C4-2B (cell line): ENCODE measurements at regions not wholly inside any gene's neighbourhood (a gene's known extent, or its start where the extent isn't known, plus 50 kb on each side); places are given as distances from the start of the nearest gene placed in this dataset.

Source experiments
- H3K27ac ChIP-seq: fragments of 450-650 bp; 2 replicates; pipeline ENCODE4 v1.5.1; 2017
- CTCF ChIP-seq: fragments of 450-650 bp; conservative IDR thresholded peaks from 2 replicates; pipeline ENCODE4 v1.5.1; 2017; ENCODE audit warnings: mild to moderate bottlenecking
- ZFX ChIP-seq: fragments of 450-650 bp; IDR thresholded peaks from 2 replicates; pipeline ENCODE4 v1.6.1; 2017

DNA sequence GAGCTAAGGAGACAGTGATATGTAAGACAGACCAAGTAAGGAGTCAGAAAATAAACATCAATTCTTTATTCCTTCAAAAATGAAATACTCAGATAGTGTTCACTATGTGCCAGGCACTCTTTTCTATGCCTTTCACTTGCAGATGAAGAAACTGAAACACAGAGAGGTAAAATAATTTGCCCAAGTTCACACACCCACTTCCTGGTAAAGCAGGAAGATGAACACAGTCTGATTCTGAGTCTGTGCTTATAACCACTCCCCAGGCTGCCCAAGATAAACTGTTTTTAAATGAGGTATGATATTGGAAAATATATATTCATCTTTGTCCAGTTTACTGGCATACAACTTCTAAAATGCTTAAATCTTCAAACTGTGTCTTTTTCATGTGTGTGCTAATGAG, 294.4 kb upstream of the NPVF start:
- no peak for TF ChIP-seq ZFX
- no peak for TF ChIP-seq CTCF
- no peak overlapping the region for H3K27ac ChIP-seq

- no peak for TF ChIP-seq ZFX
- no peak for TF ChIP-seq CTCF
- no peak overlapping the region for H3K27ac ChIP-seq
Observed at GRCh38 chr7:25527665-25528170, 299.4 kb upstream of the NPVF start.

DNA sequence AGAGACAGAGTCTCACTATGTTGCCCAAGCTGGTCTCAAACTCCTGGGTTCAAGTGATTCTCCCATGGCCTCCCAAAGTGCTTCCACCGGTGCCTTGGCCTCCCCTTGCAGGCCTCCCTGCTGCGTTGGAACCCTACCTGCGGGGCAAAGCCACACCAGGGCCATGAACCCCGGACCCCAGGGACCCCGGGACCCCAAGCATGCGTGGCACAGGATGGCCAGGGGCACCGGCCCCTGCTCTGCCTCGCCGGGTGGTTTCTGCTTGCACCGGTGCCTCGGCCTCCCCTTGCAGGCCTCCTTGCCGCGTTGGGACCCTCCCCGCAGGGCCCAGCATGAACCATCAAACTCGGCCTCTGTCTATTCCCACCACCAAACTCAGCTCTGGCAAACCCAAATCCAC, 301.0 kb upstream of the NPVF start:
- no peak overlapping the region for H3K27ac ChIP-seq
- no peak for TF ChIP-seq CTCF
- TF ChIP-seq ZFX: no peak

DNA sequence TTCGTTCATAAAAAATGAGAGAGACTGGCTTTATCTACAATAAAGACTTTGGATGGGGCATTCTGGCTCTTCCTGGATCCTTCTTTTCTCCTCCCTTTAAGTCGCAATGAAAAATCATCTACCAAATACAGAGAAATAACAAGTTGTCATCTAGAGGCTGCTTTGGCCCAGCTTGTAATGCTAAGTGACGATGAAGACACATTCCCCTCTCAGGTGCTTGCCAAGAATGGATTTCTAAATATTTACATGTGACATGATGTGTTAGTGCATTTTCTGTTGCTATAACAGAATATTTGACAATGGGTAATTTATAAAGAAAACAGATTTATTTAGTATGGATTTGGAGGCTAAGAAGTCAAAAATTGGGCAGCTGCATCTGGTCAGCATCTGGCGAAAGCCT, 308.6 kb upstream of the NPVF start:
- no peak overlapping the region for H3K27ac ChIP-seq
- TF ChIP-seq CTCF: no peak
- no peak for TF ChIP-seq ZFX

DNA sequence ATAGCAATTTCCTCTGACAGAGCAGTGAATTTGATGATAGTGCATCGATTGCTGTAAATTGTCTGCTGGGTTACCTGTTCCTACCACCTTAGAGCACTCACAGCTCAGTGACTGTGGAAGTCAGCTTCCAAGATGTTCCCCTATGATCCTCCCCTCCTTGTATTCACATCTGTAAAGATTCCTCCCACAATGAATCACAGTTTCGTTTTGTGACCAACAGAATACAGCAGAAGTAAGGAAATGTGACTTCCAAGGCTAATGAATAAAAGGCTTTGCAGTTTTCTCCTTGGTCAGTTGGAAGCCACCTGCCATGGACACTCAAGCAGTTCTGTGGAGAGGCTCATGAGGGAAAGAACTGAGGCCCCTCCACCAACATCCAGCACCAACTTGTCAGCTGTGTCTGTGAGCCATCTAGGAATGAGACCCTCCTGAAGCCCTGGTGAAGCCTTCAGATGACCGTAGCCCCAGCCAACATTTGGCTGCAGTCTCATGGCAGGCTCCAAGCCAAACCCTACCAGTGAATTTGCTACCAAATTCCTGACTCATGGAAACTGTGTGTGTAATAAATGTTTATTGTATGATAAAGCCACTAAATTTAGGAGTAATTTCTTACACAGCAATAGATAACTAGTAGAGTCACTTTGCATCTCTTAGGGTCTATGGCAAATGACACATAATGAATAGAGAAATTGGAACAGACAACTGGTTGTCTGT, 309.5 kb upstream of the NPVF start:
- TF ChIP-seq ZFX (no peak), CTCF (no peak)
- H3K27ac ChIP-seq: no peak overlapping the region

DNA sequence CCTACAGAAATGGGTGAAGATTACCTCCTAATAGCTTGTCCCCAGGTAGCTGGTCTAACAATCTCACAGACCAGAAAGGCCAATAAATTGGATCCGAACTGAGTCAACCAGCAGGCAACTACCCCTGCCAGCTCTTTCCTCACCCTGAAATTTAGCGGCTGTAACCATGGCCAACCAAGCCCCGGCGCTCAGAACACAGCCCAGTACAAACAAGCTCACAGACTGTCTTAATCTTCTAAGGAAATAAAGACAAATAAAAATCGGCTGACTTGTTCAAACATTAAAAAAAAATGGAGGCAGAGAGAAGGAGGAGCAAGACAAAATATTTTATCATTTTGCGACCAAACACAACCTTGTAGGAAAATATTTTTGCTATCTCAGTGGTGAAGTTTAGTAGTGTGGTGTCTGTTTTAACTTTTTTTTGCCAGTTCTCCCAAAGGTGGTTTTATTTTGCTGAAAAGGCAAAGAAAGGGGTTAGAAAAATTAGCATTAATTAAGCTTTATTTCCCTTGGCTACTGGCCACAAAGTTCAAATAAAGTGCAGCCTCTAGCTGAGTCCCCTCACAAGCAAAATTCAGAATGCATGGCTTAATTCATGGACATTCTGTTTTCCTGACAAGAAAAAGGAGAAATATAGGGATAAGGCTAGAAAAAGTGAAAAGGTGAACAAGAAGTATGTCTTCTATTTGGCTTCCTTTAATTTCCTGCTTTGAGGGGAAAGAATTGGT, 313.0 kb upstream of the NPVF start:
- TF ChIP-seq ZFX (no peak), CTCF (no peak)
- no peak overlapping the region for H3K27ac ChIP-seq

DNA sequence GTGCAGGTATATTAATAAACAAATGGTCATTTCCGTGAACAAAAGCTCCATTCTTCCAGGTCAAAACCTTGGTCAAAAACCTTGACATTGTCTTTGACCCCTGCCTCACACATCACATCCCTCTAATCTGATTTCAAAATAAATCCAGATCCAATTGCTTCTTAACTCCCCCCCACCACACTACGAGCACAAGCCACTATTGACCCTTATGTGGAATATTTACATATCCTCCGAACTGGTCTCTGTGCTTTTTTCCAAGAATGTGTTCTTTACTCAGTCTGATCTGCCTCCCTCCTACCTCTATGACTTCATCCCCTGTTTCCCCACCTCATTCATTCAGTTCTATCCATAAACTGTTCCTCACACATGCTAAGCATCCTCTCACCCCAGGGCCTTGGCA, 313.6 kb upstream of the NPVF start:
- H3K27ac ChIP-seq: no peak overlapping the region
- TF ChIP-seq CTCF (no peak), ZFX (no peak)
